ENCODE measurements at regions not wholly inside any gene's neighbourhood (a gene's known extent, or its start where the extent isn't known, plus 50 kb on each side); places are given as distances from the start of the nearest gene placed in this dataset.

DNA sequence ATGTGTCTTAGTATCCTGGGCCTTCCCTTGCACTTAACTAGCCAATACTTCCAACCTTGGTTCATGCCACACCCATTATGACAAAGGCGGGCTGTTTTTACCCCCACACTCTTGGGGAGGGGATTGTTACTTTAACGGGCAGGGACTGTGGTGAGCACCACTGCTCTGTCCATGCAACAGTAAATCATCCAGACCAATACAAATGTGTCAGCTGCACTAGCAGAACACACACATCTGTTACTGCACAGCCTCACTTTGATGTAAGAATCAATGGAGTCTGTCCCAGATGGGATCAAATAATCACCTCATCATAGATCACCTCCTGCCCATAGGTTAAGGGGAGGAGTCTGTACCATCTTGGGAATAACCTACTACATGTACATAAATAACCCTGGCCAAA lies 58.1 kb downstream of the NPAP1 start:
- RAD21 ChIA-PET (ENCODE audit: low non-redundant PET in 1 of 2, low total read pairs in 2 of 2, uncharacterized antibody in 2 of 2, unreplicated experiment in 2 of 2) = no interaction called here
- Histone ChIP-seq H3K27me3 (ENCODE audit: insufficient read depth, low read length) (no peaks in the 10 kb centered on the region), H3K36me3 (ENCODE audit: control insufficient read depth in 1 of 2, insufficient read depth in 2 of 2, low read length in 2 of 2) (no peaks in the 10 kb centered on the region), H3K9me3 (ENCODE audit: control insufficient read depth in 1 of 2, insufficient read depth in 1 of 2, low read depth in 1 of 2, low read length in 2 of 2) (peaks cover 4 to 36% of the 10 kb centered on the region in 2 experiments; a peak in 2 of 4 replicates), H3K9me2 (ENCODE audit: insufficient read depth) (no peaks in the 10 kb centered on the region), H3K79me2 (ENCODE audit: insufficient read depth, low read length) (no peaks in the 10 kb centered on the region), H2AFZ (ENCODE audit: low read depth, low read length, poor library complexity, severe bottlenecking) (no peak overlapping the region), H3K9ac (ENCODE audit: low read length) (no peak overlapping the region), H3K4me3 (replicated peaks in 1 of 2; ENCODE audit: low read depth in 1 of 2, low read length in 2 of 2) (no peak overlapping the region), H3K27ac (ENCODE audit: low read depth, low read length) (no peak overlapping the region), H3K4me1 (ENCODE audit: control insufficient read depth in 1 of 2, insufficient read depth in 2 of 2, low read length in 2 of 2) (no peaks in the 10 kb centered on the region), H3K4me2 (ENCODE audit: low read length) (no peak overlapping the region), H4K20me1 (ENCODE audit: insufficient read depth) (no peaks in the 10 kb centered on the region)
- no peak for ATAC-seq
- CTCF ChIA-PET = no interaction called here
- BruUV-seq (replicated peaks) = no TSS peak
- intact Hi-C loops (cut with micrococcal nuclease) = no loop called here
- POLR2A ChIA-PET = no interaction called here
- no peak for DNase-seq (ENCODE audit: low read depth, low spot score)
- TF ChIP-seq POLR2A (IDR thresholded peaks at IDR 0.05; ENCODE audit: borderline replicate concordance, extremely low read depth, insufficient read depth, insufficient read length) (no peak), REST (IDR thresholded peaks at IDR 0.05; ENCODE audit: low read depth) (no peak), MAX (IDR thresholded peaks at IDR 0.05) (no peak), EZH2phosphoT487 (IDR thresholded peaks at IDR 0.05; ENCODE audit: borderline replicate concordance) (no peak), YY1 (IDR thresholded peaks at IDR 0.05; ENCODE audit: extremely low read depth, insufficient replicate concordance, low read depth, low read length) (no peak), SRF (IDR thresholded peaks at IDR 0.05; ENCODE audit: low read depth) (no peak), SIN3A (IDR thresholded peaks at IDR 0.05; ENCODE audit: low read depth) (no peak), ELF1 (IDR thresholded peaks at IDR 0.05; ENCODE audit: borderline replicate concordance, low read depth) (no peak), SP1 (IDR thresholded peaks at IDR 0.05; ENCODE audit: low read depth) (no peak), TCF7L2 (IDR thresholded peaks at IDR 0.05; ENCODE audit: borderline replicate concordance, extremely low read depth, insufficient read depth, insufficient read length) (no peak)
- TF ChIP-seq, protein P1, sequence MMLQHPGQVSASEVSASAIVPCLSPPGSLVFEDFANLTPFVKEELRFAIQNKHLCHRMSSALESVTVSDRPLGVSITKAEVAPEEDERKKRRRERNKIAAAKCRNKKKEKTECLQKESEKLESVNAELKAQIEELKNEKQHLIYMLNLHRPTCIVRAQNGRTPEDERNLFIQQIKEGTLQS (IDR thresholded peaks at IDR 0.05) = no peak
